B cell (primary cell): ENCODE measurements at regions not wholly inside any gene's neighbourhood (a gene's known extent, or its start where the extent isn't known, plus 50 kb on each side); places are given as distances from the start of the nearest gene placed in this dataset.

Experiments
- ATAC-seq: fragments of 200-7000 bp; cut with Tn5 transposase; one replicate; pipeline ENCODE4 v1.10.0; 2021; ENCODE audit warnings: low read depth, mild to moderate bottlenecking, moderate number of reproducible peaks, moderate library complexity
- CTCF ChIA-PET: fragments of 350-600 bp; sonication (Branson Sonifier 250); formaldehyde crosslinking; loops from one replicate; lab custom pipeline; 2021; ENCODE audit warnings: antibody characterized with exemption, inconsistent platforms; lab: Charles Lee
- POLR2A ChIA-PET: fragments of 350-600 bp; sonication (Branson Sonifier 250); formaldehyde crosslinking; loops from one replicate; lab custom pipeline; 2021; ENCODE audit warnings: antibody characterized with exemption; lab: Charles Lee
- DNase-seq: peaks from one replicate; pipeline ENCODE4 v3.0.0; 2013
- H2AFZ ChIP-seq: 2 replicates; pipeline ENCODE4 v1.6.1; 2012; ENCODE audit warnings: mild to moderate bottlenecking, low read depth, low read length; ENCODE audit not compliant: insufficient read depth, poor library complexity, severe bottlenecking
- H3K27ac ChIP-seq, 2 donors: 1 replicate in 1 of 2; 2 replicates in 1 of 2; pipeline ENCODE4 v1.5.1; 2012 to 2013; ENCODE audit warnings: low read length in 2 of 2, mild to moderate bottlenecking in 2 of 2, moderate library complexity in 1 of 2
- H3K27me3 ChIP-seq, 4 experiments: fragments of 200-600 bp in 1 of 4; sonication (generic) in 1 of 4; replicated peaks in 1 of 4; 1 replicate in 2 of 4; 2 replicates in 2 of 4; pipeline versions ENCODE4 v1.6.1 to v1.7.0; 2013 to 2016; ENCODE audit warnings: low read length in 3 of 4, mild to moderate bottlenecking in 2 of 4, mixed read lengths in 1 of 4, moderate library complexity in 1 of 4; ENCODE audit not compliant: insufficient read depth in 4 of 4, control insufficient read depth in 3 of 4; ENCODE audit errors: control extremely low read depth in 1 of 4
- H3K36me3 ChIP-seq, 2 experiments: replicated peaks in 1 of 2; 1 replicate in 1 of 2; 2 replicates in 1 of 2; pipeline versions ENCODE4 v1.6.1 to v1.7.1; 2013; ENCODE audit warnings: low read length in 1 of 2; ENCODE audit not compliant: insufficient read depth in 2 of 2, control insufficient read depth in 1 of 2; ENCODE audit errors: control extremely low read depth in 1 of 2, extremely low read depth in 1 of 2
- H3K4me1 ChIP-seq, 2 donors: fragments of 200-600 bp in 1 of 2; sonication (generic) in 1 of 2; 1 replicate in 1 of 2; 2 replicates in 1 of 2; pipeline versions ENCODE4 v1.5.1 to v1.6.1; 2013 to 2017; ENCODE audit warnings: low read length in 2 of 2; ENCODE audit not compliant: control insufficient read depth in 2 of 2, insufficient read depth in 2 of 2
- H3K4me2 ChIP-seq: replicated peaks from 2 replicates; pipeline ENCODE3; 2012; ENCODE audit warnings: mild to moderate bottlenecking, low read depth, low read length; ENCODE audit not compliant: poor library complexity, severe bottlenecking
- H3K4me3 ChIP-seq, 5 experiments: fragments of 200-600 bp in 1 of 5; sonication (generic) in 1 of 5; 1 replicate in 3 of 5; 2 replicates in 2 of 5; pipeline versions ENCODE4 v1.5.1 to v1.7.0; 2011 to 2016; ENCODE audit warnings: low read length in 4 of 5, mild to moderate bottlenecking in 4 of 5, low read depth in 2 of 5, control low read depth in 1 of 5, moderate library complexity in 1 of 5; ENCODE audit not compliant: insufficient read depth in 1 of 5; ENCODE audit errors: control extremely low read depth in 1 of 5, extremely low read depth in 1 of 5
- H3K79me2 ChIP-seq: fragments of 200-600 bp; sonication (generic); one replicate; pipeline ENCODE4 v1.6.0; 2016; ENCODE audit warnings: low read length; ENCODE audit not compliant: control insufficient read depth, insufficient read depth
- H3K9ac ChIP-seq: fragments of 200-600 bp; sonication (generic); 2 replicates; pipeline ENCODE4 v1.6.1; 2017; ENCODE audit warnings: mild to moderate bottlenecking, low read length, moderate library complexity
- H3K9me3 ChIP-seq, 3 donors: one replicate each; pipeline versions ENCODE4 v1.6.1 to v1.7.1; 2013; ENCODE audit warnings: low read length in 2 of 3; ENCODE audit not compliant: control insufficient read depth in 2 of 3, insufficient read depth in 1 of 3; ENCODE audit errors: control extremely low read depth in 1 of 3
- H4K20me1 ChIP-seq: 2 replicates; pipeline ENCODE4 v1.6.0; 2012; ENCODE audit warnings: mild to moderate bottlenecking, low read length; ENCODE audit not compliant: insufficient read depth, control insufficient read depth, poor library complexity, severe bottlenecking
- H3K27ac Mint-ChIP-seq: one replicate; pipeline ENCODE4 v1.8.0; 2021; ENCODE audit warnings: mixed read lengths
- H3K27me3 Mint-ChIP-seq: one replicate; pipeline ENCODE4 v1.8.0; 2021; ENCODE audit warnings: mixed read lengths
- H3K4me1 Mint-ChIP-seq: one replicate; pipeline ENCODE4 v1.8.0; 2021; ENCODE audit warnings: mixed read lengths
- H3K4me3 Mint-ChIP-seq: one replicate; pipeline ENCODE4 v1.8.0; 2021; ENCODE audit warnings: mixed read lengths
- H3K9me3 Mint-ChIP-seq: one replicate; pipeline ENCODE4 v1.8.0; 2022; ENCODE audit warnings: mixed read lengths; ENCODE audit not compliant: insufficient read depth
- CTCF ChIP-seq: fragments of 200-600 bp; IDR thresholded peaks from one replicate; pipeline ENCODE4 v1.8.0; 2022; ENCODE audit warnings: antibody characterized with exemption, mild to moderate bottlenecking
- EZH2 ChIP-seq: IDR thresholded peaks from 2 replicates; pipeline ENCODE4 v1.6.1; 2012; ENCODE audit warnings: borderline replicate concordance, low read depth, mild to moderate bottlenecking, moderate library complexity, low read length; ENCODE audit not compliant: insufficient read depth, poor library complexity, severe bottlenecking
- WGBS: methylation state at CpG from one replicate; pipeline ENCODE4 v1.1.5; 2013; ENCODE audit warnings: missing lambda C conversion rate; ENCODE audit not compliant: insufficient coverage; 5-methylcytosine and 5-hydroxymethylcytosine counted together
- intact Hi-C: fragments of 100-400 bp; cut with micrococcal nuclease; formaldehyde crosslinking; loops from one replicate; pipeline ENCODE4 v1.10.0; 2022

- CTCF ChIA-PET = no interaction called here
- H3K27me3 ChIP-seq = no peaks in the 10 kb centered on the region
- intact Hi-C loops = no loop called here
Observed at GRCh38 chr15:38868326-38869114, 303.9 kb upstream of the RASGRP1 start.

GRCh38 chr15:38871638-38872037, 307.0 kb upstream of the RASGRP1 start:
- H3K27ac Mint-ChIP-seq = no peak overlapping the region
- no peak overlapping the region for H3K4me2 ChIP-seq
- peaks cover 0 to 8% (median 0%) of the 10 kb centered on the region in 3 donors for H3K9me3 ChIP-seq
- H3K9ac ChIP-seq = no peak overlapping the region
- no peaks in the 10 kb centered on the region for H3K4me1 ChIP-seq
- H3K27ac ChIP-seq = no peak overlapping the region
- POLR2A ChIA-PET = no interaction called here
- H3K36me3 ChIP-seq = no peaks in the 10 kb centered on the region
- ATAC-seq = no peak
- no peaks in the 10 kb centered on the region for H3K9me3 Mint-ChIP-seq
- H3K4me3 ChIP-seq = no peak overlapping the region
- no peak overlapping the region for H2AFZ ChIP-seq
- H4K20me1 ChIP-seq = no peaks in the 10 kb centered on the region
- H3K79me2 ChIP-seq = no peaks in the 10 kb centered on the region
- CTCF ChIA-PET = no interaction called here
- H3K27me3 ChIP-seq = no peaks in the 10 kb centered on the region
- DNase-seq = no peak
- H3K4me3 Mint-ChIP-seq = no peak overlapping the region
- H3K27me3 Mint-ChIP-seq = peaks cover 11% of the 10 kb centered on the region
- no CpG with 5 or more reads among the region's 3 CpGs for WGBS
- H3K4me1 Mint-ChIP-seq = no peaks in the 10 kb centered on the region
- intact Hi-C loops = no loop called here
- TF ChIP-seq CTCF (no peak), EZH2 (no peak)

More at GRCh38 chr15:38868326-38869114, 303.9 kb upstream of the RASGRP1 start:
- peaks cover 0 to 8% (median 0%) of the 10 kb centered on the region in 3 donors for H3K9me3 ChIP-seq
- no peaks in the 10 kb centered on the region for H3K79me2 ChIP-seq
- WGBS = 69% methylated on average over 4 of the region's 8 CpGs
- H4K20me1 ChIP-seq = no peaks in the 10 kb centered on the region
- POLR2A ChIA-PET = no interaction called here
- no peaks in the 10 kb centered on the region for H3K36me3 ChIP-seq
- TF ChIP-seq EZH2 = no peak
- no peak for DNase-seq
- H2AFZ ChIP-seq = no peak overlapping the region
- no peak overlapping the region for H3K4me3 ChIP-seq
- H3K4me1 ChIP-seq = no peaks in the 10 kb centered on the region
- H3K4me1 Mint-ChIP-seq = no peaks in the 10 kb centered on the region
- H3K27ac ChIP-seq = no peak overlapping the region
- H3K4me2 ChIP-seq = no peak overlapping the region
- no peak overlapping the region for H3K9ac ChIP-seq
- H3K27ac Mint-ChIP-seq = no peak overlapping the region
- H3K9me3 Mint-ChIP-seq = no peaks in the 10 kb centered on the region
- no peak overlapping the region for H3K4me3 Mint-ChIP-seq
- peaks cover 11% of the 10 kb centered on the region for H3K27me3 Mint-ChIP-seq
- ATAC-seq = no peak
